Activated CD4-positive, CD25-positive, alpha-beta regulatory T cell (primary cell): ENCODE measurements at regions not wholly inside any gene's neighbourhood (a gene's known extent, or its start where the extent isn't known, plus 50 kb on each side); places are given as distances from the start of the nearest gene placed in this dataset.

Source experiments
- DNase-seq, 4 experiments: peaks; one replicate each; lab custom pipeline; 2025; lab: John Stamatoyannopoulos, UW

GRCh38 chr5:68711293-68712200, 382.3 kb upstream of the SLC30A5 start:
- no peak for DNase-seq

GRCh38 chr5:68714810-68715209, 379.0 kb upstream of the SLC30A5 start:
- no peak for DNase-seq

GRCh38 chr5:68720884-68721610, 372.8 kb upstream of the SLC30A5 start:
- DNase-seq, result no peak

GRCh38 chr5:68722357-68722756, 371.5 kb upstream of the SLC30A5 start:
- no peak for DNase-seq

- no peak for DNase-seq
These were observed 367.7 kb upstream of the SLC30A5 start for GRCh38 chr5:68725905-68726683.

- DNase-seq, result no peak
These were observed 365.9 kb upstream of the SLC30A5 start for GRCh38 chr5:68727931-68728330.

GRCh38 chr5:68729678-68730077, 364.1 kb upstream of the SLC30A5 start:
- DNase-seq, result no peak

- DNase-seq, result no peak
These were observed 363.4 kb upstream of the SLC30A5 start for GRCh38 chr5:68730220-68730978.

GRCh38 chr5:68730979-68731654, 362.7 kb upstream of the SLC30A5 start:
- DNase-seq, result no peak

GRCh38 chr5:68732251-68732650, 361.6 kb upstream of the SLC30A5 start:
- no peak for DNase-seq

- DNase-seq, result no peak
These were observed 359.0 kb upstream of the SLC30A5 start for GRCh38 chr5:68734781-68735180.

- DNase-seq, result no peak
These were observed 355.6 kb upstream of the SLC30A5 start for GRCh38 chr5:68738236-68738635.

- no peak for DNase-seq
These were observed 355.0 kb upstream of the SLC30A5 start for GRCh38 chr5:68738841-68739240.

GRCh38 chr5:68739752-68740151, 354.1 kb upstream of the SLC30A5 start:
- no peak for DNase-seq

GRCh38 chr5:68740226-68740910, 353.4 kb upstream of the SLC30A5 start:
- no peak for DNase-seq

GRCh38 chr5:68744206-68744605, 349.6 kb upstream of the SLC30A5 start:
- no peak for DNase-seq

- DNase-seq, result no peak
These were observed 348.4 kb upstream of the SLC30A5 start for GRCh38 chr5:68745448-68745847.

GRCh38 chr5:68746220-68746619, 347.6 kb upstream of the SLC30A5 start:
- no peak for DNase-seq

GRCh38 chr5:68746643-68747420, 347.0 kb upstream of the SLC30A5 start:
- no peak for DNase-seq

- DNase-seq, result no peak
These were observed 346.3 kb upstream of the SLC30A5 start for GRCh38 chr5:68747521-68747920.
